ENCODE measurements at regions not wholly inside any gene's neighbourhood (a gene's known extent, or its start where the extent isn't known, plus 50 kb on each side); places are given as distances from the start of the nearest gene placed in this dataset.

- DNase-seq (no peak), ATAC-seq (ENCODE audit: insufficient read depth, low FRiP score) (no peak)
- H3K4me3 ChIP-seq: no peak overlapping the region
- H3K9me3 ChIP-seq (ENCODE audit: control insufficient read depth in 4 of 4, insufficient read depth in 3 of 4, low read length in 3 of 4): peaks cover 0 to 9% (median 0%) of the 10 kb centered on the region in 4 donors
- H3K27me3 ChIP-seq (ENCODE audit: control insufficient read depth in 3 of 3, insufficient read depth in 3 of 3, low read length in 2 of 3): peaks cover 0 to 3% (median 3%) of the 10 kb centered on the region in 3 donors
- no peak for TF ChIP-seq CTCF (IDR thresholded peaks at IDR 0.05; ENCODE audit: control extremely low read depth, extremely low read depth)
- no peaks in the 10 kb centered on the region for H3K4me1 ChIP-seq (ENCODE audit: control insufficient read depth in 5 of 5, insufficient read depth in 5 of 5, low read length in 5 of 5)
- 86 to 89% methylated on average over 11 of the region's 11 CpGs for WGBS, 2 donors
- H3K36me3 ChIP-seq (ENCODE audit: control insufficient read depth in 4 of 4, insufficient read depth in 4 of 4, low read length in 4 of 4): no peaks in the 10 kb centered on the region
- no peak overlapping the region for H3K9ac ChIP-seq (ENCODE audit: insufficient read depth in 1 of 2, low read length in 2 of 2)
- H3K27ac ChIP-seq (ENCODE audit: low read depth in 1 of 2, low read length in 1 of 2): no peak overlapping the region
These were observed 545.2 kb downstream of the BCL11B start for GRCh38 chr14:98726585-98727405.

GRCh38 chr14:98728024-98728423 lies 544.0 kb downstream of the BCL11B start:
- H3K27ac ChIP-seq (ENCODE audit: low read depth in 1 of 2, low read length in 1 of 2): no peak overlapping the region
- H3K4me1 ChIP-seq (ENCODE audit: control insufficient read depth in 5 of 5, insufficient read depth in 5 of 5, low read length in 5 of 5): no peaks in the 10 kb centered on the region
- ATAC-seq (ENCODE audit: insufficient read depth, low FRiP score) (no peak), DNase-seq (no peak)
- no peak overlapping the region for H3K4me3 ChIP-seq
- WGBS, 2 donors: 90 to 96% methylated on average over 4 of the region's 4 CpGs
- H3K36me3 ChIP-seq (ENCODE audit: control insufficient read depth in 4 of 4, insufficient read depth in 4 of 4, low read length in 4 of 4): no peaks in the 10 kb centered on the region
- H3K9ac ChIP-seq (ENCODE audit: insufficient read depth in 1 of 2, low read length in 2 of 2): no peak overlapping the region
- peaks cover 0 to 3% (median 3%) of the 10 kb centered on the region in 3 donors for H3K27me3 ChIP-seq (ENCODE audit: control insufficient read depth in 3 of 3, insufficient read depth in 3 of 3, low read length in 2 of 3)
- peaks cover 0 to 9% (median 0%) of the 10 kb centered on the region in 4 donors for H3K9me3 ChIP-seq (ENCODE audit: control insufficient read depth in 4 of 4, insufficient read depth in 3 of 4, low read length in 3 of 4)
- no peak for TF ChIP-seq CTCF (IDR thresholded peaks at IDR 0.05; ENCODE audit: control extremely low read depth, extremely low read depth)

- no peak for ATAC-seq (ENCODE audit: insufficient read depth, low FRiP score)
- no peak for TF ChIP-seq CTCF (IDR thresholded peaks at IDR 0.05; ENCODE audit: control extremely low read depth, extremely low read depth)
- WGBS, 2 donors: 90 to 92% methylated on average over 2 of the region's 2 CpGs
- Histone ChIP-seq H3K27me3 (ENCODE audit: control insufficient read depth in 3 of 3, insufficient read depth in 3 of 3, low read length in 2 of 3) (peaks cover 0 to 3% (median 3%) of the 10 kb centered on the region in 3 donors), H3K36me3 (ENCODE audit: control insufficient read depth in 4 of 4, insufficient read depth in 4 of 4, low read length in 4 of 4) (no peaks in the 10 kb centered on the region), H3K4me3 (no peak overlapping the region), H3K4me1 (ENCODE audit: control insufficient read depth in 5 of 5, insufficient read depth in 5 of 5, low read length in 5 of 5) (no peaks in the 10 kb centered on the region), H3K9ac (ENCODE audit: insufficient read depth in 1 of 2, low read length in 2 of 2) (no peak overlapping the region), H3K27ac (ENCODE audit: low read depth in 1 of 2, low read length in 1 of 2) (no peak overlapping the region), H3K9me3 (ENCODE audit: control insufficient read depth in 4 of 4, insufficient read depth in 3 of 4, low read length in 3 of 4) (peaks cover 0 to 9% (median 0%) of the 10 kb centered on the region in 4 donors)
- DNase-seq: no peak
These were observed 543.2 kb downstream of the BCL11B start for GRCh38 chr14:98728836-98729235.

Measured in lung (tissue), 11 donors.